GM21786 (cell line): ENCODE measurements at regions not wholly inside any gene's neighbourhood (a gene's known extent, or its start where the extent isn't known, plus 50 kb on each side); places are given as distances from the start of the nearest gene placed in this dataset.

Experiments used
- ATAC-seq: cut with Tn5 transposase; IDR thresholded peaks from one replicate; pipeline ENCODE4 v1.9.1; 2021; ENCODE audit not compliant: unreplicated experiment

GRCh38 chr11:133787379-133788141 lies 57.8 kb downstream of the SPATA19 start:
- no peak for ATAC-seq

- no peak for ATAC-seq
These were observed 59.4 kb downstream of the SPATA19 start for GRCh38 chr11:133785795-133786340.

DNA sequence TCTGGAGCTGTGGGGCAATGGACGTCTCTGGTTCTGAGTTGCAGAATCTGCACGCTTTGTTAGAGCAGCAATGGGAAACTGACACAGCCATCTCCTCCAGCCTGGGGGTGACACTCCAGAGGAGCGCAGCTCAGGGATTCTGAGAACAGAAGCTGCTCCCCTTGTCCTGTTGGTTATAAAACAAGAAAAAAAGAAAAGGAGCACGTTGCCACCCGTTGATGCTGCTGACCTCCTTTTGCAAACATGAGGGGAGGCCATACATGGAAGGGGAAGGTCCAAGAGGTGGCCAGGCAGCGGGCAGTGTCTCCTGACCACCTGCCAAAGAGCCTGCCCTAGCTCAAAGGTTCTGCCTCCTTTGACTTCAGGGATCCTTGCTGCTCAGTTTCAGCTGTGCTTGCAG lies 61.0 kb downstream of the SPATA19 start:
- no peak for ATAC-seq

DNA sequence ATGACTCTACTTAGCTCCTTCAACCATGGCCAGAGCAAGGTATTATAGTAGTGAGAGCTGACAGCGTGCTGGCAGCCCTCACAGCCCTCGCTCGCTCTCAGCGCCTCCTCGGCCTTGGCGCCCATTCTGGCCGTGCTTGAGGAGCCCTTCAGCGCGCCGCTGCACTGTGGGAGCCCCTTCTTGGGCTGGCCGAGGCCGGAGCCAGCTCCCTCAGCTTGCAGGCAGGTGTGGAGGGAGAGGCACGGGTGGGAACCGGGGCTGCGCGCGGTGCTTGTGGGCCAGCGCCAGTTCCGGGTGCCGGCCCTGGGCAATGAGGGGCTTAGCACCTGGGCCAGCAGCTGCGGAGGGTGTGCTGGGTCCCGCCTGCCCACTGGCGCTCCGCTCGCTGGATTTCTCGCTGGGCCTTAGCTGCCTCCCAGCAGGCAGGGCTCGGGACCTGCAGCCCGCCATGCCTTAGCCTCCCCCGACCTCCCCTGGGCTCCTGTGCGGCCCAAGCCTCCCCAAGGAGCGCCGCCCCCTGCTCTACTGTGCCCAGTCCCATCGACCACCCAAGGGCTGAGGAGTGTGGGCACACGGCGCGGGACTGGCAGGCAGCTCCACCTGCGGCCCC lies 63.1 kb downstream of the SPATA19 start:
- ATAC-seq, result no peak

DNA sequence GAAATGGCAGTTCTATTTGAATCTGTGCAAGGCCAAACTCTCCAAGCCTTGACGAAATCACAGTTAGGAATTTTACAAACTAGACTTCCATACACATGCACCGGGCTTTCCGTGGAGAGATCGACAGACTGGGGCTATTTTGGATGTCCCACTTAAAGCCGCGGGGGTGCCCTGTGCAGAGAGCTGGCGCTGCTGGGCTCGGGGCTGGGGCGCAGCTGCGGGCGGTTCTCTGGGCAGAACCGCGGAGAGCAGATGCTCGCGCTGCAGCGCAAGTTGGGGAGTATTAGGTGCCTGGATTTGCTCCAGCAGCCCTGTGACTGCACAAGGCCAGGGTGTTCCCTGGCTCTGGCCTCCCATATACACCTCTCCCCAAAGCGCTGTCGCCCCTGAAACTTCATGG lies 67.2 kb downstream of the SPATA19 start:
- ATAC-seq, result no peak

- no peak for ATAC-seq
These were observed 68.5 kb downstream of the SPATA19 start for GRCh38 chr11:133776671-133777367.

GRCh38 chr11:133762538-133762937 lies 82.8 kb downstream of the SPATA19 start:
- ATAC-seq, result no peak

DNA sequence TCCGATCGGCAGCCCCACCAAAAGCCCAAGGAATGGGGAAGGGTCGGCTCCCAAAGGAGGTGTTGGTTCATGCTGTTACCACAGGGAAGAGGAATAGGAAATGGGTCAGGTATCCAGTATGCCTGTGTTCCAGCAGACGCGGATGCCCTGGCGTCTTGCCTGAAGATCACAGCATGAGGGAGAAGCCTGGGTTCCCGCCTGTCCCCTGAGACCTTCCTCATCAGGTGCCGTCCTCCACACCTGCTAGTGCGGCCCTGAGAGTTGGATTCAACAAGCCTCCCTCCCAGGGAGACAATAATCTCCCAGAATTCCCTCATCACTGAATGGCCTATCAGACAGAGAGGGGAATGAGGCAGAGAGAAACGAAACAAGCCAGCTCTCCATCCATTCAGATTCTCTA lies 92.2 kb downstream of the SPATA19 start:
- no peak for ATAC-seq

- no peak for ATAC-seq
These were observed 95.5 kb downstream of the SPATA19 start for GRCh38 chr11:133749841-133750240.

DNA sequence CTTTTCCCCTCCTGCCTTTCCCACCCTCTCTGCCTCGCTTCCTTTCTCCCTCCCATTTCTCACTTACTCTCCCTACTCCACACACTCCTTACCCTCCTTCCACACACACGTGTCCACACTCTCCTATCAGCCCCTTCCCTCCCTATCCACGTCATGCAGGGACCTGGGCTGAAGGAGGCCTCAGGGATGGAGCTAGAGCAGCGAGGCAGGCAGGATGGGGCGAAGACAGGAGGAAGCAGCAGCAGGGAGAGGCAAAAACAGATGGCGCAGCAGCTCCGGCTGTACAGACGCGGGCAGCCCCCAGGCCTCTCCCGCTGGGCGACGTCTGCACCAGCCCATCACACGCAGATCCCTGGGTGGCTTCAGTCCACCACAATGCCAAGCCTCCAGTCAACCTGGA lies 97.9 kb downstream of the SPATA19 start:
- ATAC-seq, result no peak

- no peak for ATAC-seq
These were observed 98.5 kb downstream of the SPATA19 start for GRCh38 chr11:133746663-133747306.

DNA sequence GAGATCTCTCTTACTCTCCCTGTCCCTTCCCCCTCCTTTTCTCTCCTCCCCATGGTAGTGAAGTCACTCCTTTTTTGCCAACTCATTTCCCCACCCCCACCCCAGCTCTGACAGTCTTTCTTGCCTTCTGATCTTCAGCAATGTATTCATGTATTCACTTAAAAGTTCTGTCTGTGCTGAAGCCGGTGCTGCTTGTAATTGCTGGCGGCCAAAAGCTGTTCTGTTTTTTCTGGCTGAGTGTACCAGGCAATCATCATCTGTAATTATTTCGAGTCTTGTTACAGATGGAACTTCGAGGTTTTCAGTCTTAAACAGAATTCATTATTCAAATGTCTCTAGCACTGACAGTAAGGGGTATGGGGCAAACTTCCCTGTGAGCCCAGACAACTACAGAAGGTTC lies 99.5 kb downstream of the SPATA19 start:
- no peak for ATAC-seq

- no peak for ATAC-seq
These were observed 103.0 kb downstream of the SPATA19 start for GRCh38 chr11:133742353-133742752.

- no peak for ATAC-seq
These were observed 104.3 kb downstream of the SPATA19 start for GRCh38 chr11:133740963-133741362.

DNA sequence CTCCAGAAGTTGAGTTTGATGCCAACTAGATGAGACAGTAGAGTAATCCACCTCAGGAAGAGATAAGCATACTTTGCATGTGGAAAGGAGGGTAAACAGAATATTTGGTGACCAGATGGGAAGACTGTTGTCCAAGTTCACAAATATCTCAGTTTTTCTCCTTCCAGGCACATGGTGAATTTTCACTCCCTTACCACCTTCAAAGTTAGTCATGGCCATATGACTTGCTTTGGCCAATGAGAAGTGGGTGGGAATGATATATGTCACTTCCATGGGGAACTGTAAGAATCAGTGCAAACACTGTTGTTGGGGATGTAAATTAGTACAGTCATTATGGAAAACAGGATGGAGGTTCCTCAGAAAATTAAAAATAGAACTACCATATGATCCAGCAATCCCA lies 105.8 kb downstream of the SPATA19 start:
- ATAC-seq, result no peak

- no peak for ATAC-seq
These were observed 106.7 kb downstream of the SPATA19 start for GRCh38 chr11:133738624-133739023.

GRCh38 chr11:133733631-133734030 lies 111.7 kb downstream of the SPATA19 start:
- ATAC-seq, result no peak

DNA sequence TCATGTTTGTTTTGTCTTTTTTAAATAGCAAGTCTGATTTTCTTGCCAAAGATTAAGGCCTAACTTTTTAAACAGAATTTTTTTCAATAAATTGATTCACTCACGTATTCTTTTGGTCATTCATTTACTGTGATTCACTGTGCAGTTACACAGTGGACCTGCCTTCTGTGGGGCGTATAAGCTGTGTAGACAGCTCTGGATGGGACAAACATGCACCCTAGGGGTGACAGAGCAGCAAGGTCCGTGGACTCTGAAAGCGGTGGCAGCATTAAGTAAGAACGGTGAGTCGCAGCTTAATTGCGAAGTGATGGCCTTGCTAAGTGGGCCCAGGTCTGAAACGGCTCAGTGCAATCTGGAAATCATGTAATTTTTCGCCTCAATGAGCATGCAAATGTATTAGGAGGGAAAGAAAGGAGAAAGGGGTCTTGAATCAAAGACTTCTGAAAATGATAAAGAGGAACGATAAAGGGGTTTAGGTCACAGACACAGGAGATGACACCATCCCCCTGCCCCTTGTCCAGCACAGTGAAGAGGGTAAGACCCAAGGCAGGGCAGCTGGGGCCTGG lies 113.1 kb downstream of the SPATA19 start:
- ATAC-seq, result no peak

DNA sequence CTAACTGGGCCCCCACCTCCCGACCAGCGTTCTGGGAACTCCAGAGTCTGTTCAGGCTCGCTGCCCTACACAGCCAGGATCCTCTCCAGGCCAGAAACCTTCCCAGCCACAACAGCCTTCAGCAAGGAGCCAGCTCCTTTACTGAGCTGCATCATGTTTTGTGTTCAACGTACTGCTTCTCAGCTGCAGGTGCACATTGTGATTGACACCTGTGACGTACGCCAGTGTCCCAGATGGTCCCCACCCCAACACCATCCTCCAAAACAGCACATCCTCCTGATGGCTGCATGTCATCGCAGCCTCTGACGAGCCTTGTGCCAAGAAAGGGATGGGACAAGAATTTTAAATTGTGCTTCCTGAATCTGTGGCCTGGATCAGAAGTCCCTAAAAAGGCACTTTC lies 117.5 kb downstream of the SPATA19 start:
- no peak for ATAC-seq

DNA sequence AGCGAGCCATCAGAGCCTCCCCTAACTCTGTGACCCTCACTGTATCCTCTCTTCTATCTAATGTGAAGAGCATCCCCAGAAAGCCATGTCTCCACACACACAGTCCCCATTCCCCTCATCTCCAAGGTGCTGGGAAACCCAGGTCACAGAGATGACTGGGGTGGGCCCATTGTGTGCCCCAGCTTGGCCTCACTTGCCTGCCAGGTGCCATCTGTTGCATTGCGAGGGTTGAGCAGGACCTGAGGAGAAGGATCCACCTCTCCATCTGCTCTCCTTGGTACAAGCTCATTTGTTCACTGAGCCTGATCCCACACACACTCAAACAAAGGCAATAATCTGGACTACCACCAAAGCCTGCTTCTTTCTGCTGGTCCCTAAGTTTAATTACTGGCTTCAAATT lies 118.8 kb downstream of the SPATA19 start:
- no peak for ATAC-seq

DNA sequence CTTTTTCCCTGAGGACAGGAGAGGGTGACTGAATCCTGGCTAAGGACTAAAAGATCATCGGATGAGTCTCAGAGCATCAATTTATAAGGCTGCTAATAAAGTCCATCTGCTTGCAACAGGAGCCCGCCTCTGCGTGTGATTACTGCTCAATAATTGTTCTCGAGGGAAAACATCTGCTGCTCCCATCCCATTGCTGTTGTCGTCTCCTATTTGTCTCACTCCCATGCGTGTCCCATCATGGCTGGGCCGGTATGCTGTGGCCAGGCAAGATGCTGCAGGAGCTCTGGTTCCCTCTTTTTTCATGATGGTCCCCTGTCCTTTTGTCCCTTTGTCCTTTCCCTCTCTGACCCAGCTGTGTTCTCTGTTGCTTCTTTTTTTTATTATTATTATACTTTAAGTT lies 121.2 kb downstream of the SPATA19 start:
- no peak for ATAC-seq
